Gastrocnemius medialis (tissue), 4 donors: ENCODE measurements at regions not wholly inside any gene's neighbourhood (a gene's known extent, or its start where the extent isn't known, plus 50 kb on each side); places are given as distances from the start of the nearest gene placed in this dataset.

Experiments
- CTCF ChIP-seq, 5 experiments: fragments of 450-650 bp in 3 of 5; fragments of 200-600 bp in 2 of 5; sonication (generic) in 2 of 5; IDR thresholded peaks in 4 of 5; conservative IDR thresholded peaks in 1 of 5; 1 replicate in 4 of 5; 2 replicates in 1 of 5; pipeline ENCODE4 v1.5.1; 2016 to 2019; ENCODE audit warnings: antibody characterized with exemption in 5 of 5, mild to moderate bottlenecking in 3 of 5, moderate library complexity in 3 of 5
- POLR2A ChIP-seq, 2 donors: fragments of 450-650 bp; IDR thresholded peaks; one replicate each; pipeline ENCODE4 v1.6.1; 2017; ENCODE audit warnings: antibody characterized with exemption in 2 of 2, mild to moderate bottlenecking in 2 of 2, moderate library complexity in 2 of 2

DNA sequence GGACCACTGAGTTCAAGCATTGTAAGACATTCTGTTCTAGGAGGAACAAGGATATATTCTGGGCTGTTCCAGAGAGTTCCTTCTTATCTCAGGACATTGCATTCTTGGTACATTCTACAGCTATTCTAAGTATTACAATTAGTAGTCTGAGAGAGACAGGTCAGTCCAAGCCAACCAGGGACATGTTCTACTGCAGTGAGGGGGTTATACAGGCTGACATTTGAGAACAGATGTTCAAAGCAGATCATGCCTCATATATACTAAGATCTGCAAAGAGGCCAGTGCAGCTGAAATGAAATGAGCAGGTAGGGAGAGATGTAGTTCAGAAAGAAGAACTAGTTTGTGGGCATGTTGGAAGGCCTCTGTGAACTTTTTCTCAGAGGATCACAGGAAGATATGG, 142.0 kb downstream of the CENPC start:
- TF ChIP-seq CTCF (IDR thresholded peaks at IDR 0.05 in 4 of 5, conservative IDR thresholded peaks at IDR 0.05 in 1 of 5) (no peak), POLR2A (IDR thresholded peaks at IDR 0.05) (no peak)
